GM10266 (cell line): ENCODE measurements at regions not wholly inside any gene's neighbourhood (a gene's known extent, or its start where the extent isn't known, plus 50 kb on each side); places are given as distances from the start of the nearest gene placed in this dataset.

Source experiments
- DNase-seq: peaks from one replicate; pipeline ENCODE4 v3.0.0; 2012; ENCODE audit errors: extremely low spot score
- TF ChIP-seq, protein P1 (sequence below): IDR thresholded peaks from 2 replicates; pipeline ENCODE4 v1.5.1; 2012; ENCODE audit warnings: mild to moderate bottlenecking, low read depth; ENCODE audit not compliant: control insufficient read depth, insufficient read depth; ENCODE audit errors: missing control alignments

DNA sequence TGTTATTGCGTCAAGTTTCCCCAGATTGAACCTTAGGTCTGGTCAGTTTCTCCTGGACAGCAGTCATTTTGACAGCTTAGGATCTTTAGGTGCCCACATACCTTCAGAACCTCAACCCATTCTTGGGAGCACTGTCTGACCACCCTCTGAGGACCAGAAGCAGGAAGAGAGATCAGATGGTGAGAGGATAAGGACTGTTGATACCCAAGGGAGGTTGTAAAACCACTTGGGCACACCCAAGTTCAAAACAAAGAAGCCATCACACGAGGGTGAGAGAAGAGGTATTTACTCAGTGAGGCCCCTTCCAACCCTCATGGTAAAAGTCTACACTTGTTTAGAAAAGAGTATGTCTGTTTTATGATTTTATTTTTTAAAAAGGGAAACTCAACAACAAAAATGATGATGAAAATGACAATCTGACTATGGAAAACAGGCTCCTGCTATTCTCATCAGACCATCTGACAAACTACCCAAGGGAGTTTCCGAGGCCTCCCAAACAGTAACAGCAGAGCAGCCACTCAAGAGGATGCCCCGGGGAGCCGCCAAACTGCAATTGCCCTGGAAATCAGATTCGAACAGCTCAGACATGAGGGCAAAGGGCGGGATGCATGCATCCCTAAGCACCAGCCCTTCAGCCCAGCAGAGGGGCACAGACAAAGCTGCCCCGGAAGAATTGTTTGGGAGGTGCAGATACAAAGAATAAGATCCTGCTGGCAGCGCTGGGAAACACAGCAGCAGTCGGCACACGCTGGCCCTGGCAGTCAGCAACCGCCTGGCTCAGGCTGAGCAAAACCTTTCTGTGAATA lies 162.6 kb upstream of the PLEKHG7 start:
- TF ChIP-seq, protein P1, sequence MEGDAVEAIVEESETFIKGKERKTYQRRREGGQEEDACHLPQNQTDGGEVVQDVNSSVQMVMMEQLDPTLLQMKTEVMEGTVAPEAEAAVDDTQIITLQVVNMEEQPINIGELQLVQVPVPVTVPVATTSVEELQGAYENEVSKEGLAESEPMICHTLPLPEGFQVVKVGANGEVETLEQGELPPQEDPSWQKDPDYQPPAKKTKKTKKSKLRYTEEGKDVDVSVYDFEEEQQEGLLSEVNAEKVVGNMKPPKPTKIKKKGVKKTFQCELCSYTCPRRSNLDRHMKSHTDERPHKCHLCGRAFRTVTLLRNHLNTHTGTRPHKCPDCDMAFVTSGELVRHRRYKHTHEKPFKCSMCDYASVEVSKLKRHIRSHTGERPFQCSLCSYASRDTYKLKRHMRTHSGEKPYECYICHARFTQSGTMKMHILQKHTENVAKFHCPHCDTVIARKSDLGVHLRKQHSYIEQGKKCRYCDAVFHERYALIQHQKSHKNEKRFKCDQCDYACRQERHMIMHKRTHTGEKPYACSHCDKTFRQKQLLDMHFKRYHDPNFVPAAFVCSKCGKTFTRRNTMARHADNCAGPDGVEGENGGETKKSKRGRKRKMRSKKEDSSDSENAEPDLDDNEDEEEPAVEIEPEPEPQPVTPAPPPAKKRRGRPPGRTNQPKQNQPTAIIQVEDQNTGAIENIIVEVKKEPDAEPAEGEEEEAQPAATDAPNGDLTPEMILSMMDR = no peak

DNA sequence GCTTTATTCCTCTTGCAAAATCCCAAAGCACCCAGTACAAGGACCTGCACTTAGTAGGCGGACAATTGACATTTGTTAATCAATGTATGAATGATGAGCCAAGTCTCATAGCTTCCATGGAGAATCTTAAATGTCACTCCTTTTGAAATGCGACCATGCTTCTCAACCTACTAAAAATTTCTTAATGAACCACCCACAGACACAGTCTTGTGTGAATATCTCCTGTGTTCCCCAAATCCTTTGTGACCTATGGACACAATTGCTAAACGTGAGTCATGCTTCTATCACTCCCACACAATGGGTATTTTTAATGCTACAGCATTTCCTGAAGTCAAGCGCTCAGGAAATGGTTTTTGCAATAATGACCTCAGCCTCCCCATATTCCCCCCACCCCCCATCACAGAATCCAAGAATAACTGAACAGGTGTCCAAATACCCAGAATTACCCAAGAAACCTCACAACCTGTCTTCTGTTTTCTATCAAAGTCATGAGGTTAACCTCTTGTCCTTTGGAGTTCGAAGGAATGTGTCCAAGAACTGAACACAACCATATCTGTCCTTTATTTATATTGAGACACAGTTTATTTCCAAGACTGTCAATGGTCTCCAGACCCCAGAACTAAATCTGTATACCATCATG lies 163.6 kb upstream of the PLEKHG7 start:
- DNase-seq = peak; percentile 47
- TF ChIP-seq, protein P1 = no peak

More for the DNA sequence above, 162.6 kb upstream of the PLEKHG7 start:
- DNase-seq = no peak

DNA sequence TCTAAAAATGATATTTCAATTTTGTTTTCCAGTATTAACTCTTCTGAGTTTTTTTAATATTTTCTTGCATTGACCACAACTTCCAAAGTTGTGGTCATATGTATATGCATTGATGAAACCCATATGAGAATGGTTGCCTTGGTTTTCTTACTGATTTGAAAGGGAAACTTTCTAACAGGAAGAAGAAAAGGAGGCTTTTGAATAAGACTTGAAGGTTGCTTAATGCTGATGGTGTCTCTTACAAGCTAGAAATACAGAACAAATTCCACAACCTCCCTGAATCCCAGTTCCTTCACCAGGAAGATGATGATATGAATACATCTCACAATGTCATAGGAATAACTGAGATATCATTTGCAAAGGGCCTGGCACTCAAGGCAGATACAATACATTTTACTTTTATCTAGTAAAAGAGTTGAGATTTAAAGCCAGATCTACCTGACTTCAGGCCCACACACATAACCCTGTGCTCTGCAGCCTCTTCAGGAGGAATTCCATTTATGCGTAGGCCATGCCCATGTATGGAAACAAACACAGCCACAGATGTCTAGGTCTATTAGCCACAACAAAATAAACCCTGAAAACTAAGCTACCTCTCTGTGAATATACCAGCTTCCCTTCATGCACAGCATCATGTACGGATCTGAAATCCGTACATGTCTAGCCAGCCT lies 165.4 kb upstream of the PLEKHG7 start:
- TF ChIP-seq, protein P1 = no peak
- no peak for DNase-seq

DNA sequence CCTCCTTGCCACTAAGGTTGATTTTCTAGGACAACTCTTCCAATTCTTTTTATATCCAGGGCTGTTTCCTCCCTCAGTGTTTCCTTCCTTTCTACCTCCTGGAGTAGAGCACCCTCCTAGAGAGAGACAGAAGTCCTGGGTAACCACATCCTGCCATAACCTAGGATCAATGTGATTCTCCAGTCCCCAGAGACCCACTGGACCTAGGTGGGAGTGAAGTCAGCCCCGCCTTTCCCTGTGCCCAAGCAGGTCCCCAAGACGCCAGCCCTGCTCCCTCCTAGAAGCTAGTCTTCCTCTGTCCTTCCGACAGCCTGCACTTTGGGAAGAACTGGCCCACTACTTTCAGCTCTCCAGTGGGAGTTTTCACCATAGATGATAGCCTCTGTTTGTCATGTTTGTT lies 166.8 kb upstream of the PLEKHG7 start:
- DNase-seq = no peak
- TF ChIP-seq, protein P1 = no peak

DNA sequence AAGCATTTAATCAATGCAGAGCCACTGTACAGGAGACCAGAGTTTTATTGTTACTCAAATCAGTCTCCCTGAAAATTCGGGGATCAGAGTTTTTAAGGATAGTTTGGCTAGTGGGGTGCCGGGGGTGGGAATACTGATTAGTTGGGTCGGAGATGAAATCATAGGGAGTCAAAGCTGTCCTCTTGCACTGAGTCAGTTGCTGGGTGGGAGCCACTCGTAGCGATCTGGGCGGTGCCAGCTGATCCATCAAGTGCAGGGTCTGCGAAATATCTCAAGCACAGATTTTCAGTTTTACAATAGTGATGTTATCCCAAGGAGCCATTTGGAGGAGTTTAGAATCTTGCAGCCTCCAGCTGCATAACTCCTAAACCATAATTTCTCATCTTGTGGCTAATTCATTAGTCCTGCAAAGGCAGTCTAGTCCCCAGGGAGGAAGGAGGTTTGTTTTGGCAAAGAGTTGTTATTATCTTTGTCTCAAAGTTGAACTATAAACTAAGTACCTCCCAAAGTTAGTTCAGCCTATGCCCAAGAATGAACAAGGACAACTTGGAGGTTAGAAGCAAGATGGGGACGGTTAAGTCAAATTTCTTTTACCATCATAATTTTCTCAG lies 169.4 kb upstream of the PLEKHG7 start:
- no peak for DNase-seq
- TF ChIP-seq, protein P1 = no peak

DNA sequence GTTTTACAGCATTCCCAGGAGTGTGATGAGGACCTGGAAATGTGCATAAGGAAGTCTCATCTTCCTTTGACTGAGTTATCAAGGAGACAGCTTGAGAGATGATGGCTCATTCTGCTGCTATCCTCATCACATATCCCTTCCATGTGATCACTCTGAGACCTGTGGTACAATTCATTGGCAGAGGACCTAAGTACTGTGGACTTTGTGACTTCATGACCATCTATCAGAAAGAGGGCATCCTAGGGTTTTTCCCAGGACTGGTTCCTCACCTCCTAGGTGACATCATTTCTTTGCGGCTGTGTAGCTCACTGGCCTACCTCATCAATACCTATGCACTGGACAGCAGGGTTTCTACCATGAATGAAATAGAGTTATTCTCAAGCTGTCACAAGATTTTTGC lies 172.1 kb upstream of the PLEKHG7 start:
- TF ChIP-seq, protein P1 = no peak

DNA sequence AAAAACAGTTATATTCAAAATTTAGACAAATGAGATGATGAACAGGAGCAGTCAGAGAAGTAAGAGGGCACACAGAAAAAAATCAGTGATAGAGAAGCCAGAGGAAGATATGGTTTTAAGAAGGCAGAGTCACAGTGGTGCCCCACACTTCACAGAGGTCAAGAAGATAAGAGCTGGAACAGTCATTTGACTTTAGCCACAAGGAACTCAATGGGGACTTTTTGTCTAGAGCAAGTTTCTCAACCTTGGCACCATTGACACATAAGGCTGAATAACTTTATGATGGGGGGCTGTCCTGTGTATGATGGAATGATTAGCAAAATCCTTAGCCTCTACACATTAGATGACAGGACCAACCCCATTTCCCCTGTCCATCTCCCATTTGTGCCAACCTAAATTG lies 172.8 kb upstream of the PLEKHG7 start:
- TF ChIP-seq, protein P1 = no peak

More for the DNA sequence above, 172.1 kb upstream of the PLEKHG7 start:
- DNase-seq = no peak

More for the DNA sequence above, 172.8 kb upstream of the PLEKHG7 start:
- no peak for DNase-seq
